B cell (primary cell): ENCODE measurements at regions not wholly inside any gene's neighbourhood (a gene's known extent, or its start where the extent isn't known, plus 50 kb on each side); places are given as distances from the start of the nearest gene placed in this dataset.
"Not testable (repeated sequence)": the region's sequence is repeated elsewhere in the genome, so short reads cannot be mapped to it uniquely, and the experiment has no call there.

Experiments
- ATAC-seq: fragments of 200-7000 bp; cut with Tn5 transposase; one replicate; pipeline ENCODE4 v1.10.0; 2021; ENCODE audit warnings: low read depth, mild to moderate bottlenecking, moderate number of reproducible peaks, moderate library complexity
- CTCF ChIA-PET: fragments of 350-600 bp; sonication (Branson Sonifier 250); formaldehyde crosslinking; loops from one replicate; lab custom pipeline; 2021; ENCODE audit warnings: antibody characterized with exemption, inconsistent platforms; lab: Charles Lee
- POLR2A ChIA-PET: fragments of 350-600 bp; sonication (Branson Sonifier 250); formaldehyde crosslinking; loops from one replicate; lab custom pipeline; 2021; ENCODE audit warnings: antibody characterized with exemption; lab: Charles Lee
- DNase-seq: peaks from one replicate; pipeline ENCODE4 v3.0.0; 2013
- H2AFZ ChIP-seq: 2 replicates; pipeline ENCODE4 v1.6.1; 2012; ENCODE audit warnings: mild to moderate bottlenecking, low read depth, low read length; ENCODE audit not compliant: insufficient read depth, poor library complexity, severe bottlenecking
- H3K27ac ChIP-seq, 2 donors: 1 replicate in 1 of 2; 2 replicates in 1 of 2; pipeline ENCODE4 v1.5.1; 2012 to 2013; ENCODE audit warnings: low read length in 2 of 2, mild to moderate bottlenecking in 2 of 2, moderate library complexity in 1 of 2
- H3K27me3 ChIP-seq, 4 experiments: fragments of 200-600 bp in 1 of 4; sonication (generic) in 1 of 4; replicated peaks in 1 of 4; 1 replicate in 2 of 4; 2 replicates in 2 of 4; pipeline versions ENCODE4 v1.6.1 to v1.7.0; 2013 to 2016; ENCODE audit warnings: low read length in 3 of 4, mild to moderate bottlenecking in 2 of 4, mixed read lengths in 1 of 4, moderate library complexity in 1 of 4; ENCODE audit not compliant: insufficient read depth in 4 of 4, control insufficient read depth in 3 of 4; ENCODE audit errors: control extremely low read depth in 1 of 4
- H3K36me3 ChIP-seq, 2 experiments: replicated peaks in 1 of 2; 1 replicate in 1 of 2; 2 replicates in 1 of 2; pipeline versions ENCODE4 v1.6.1 to v1.7.1; 2013; ENCODE audit warnings: low read length in 1 of 2; ENCODE audit not compliant: insufficient read depth in 2 of 2, control insufficient read depth in 1 of 2; ENCODE audit errors: control extremely low read depth in 1 of 2, extremely low read depth in 1 of 2
- H3K4me1 ChIP-seq, 2 donors: fragments of 200-600 bp in 1 of 2; sonication (generic) in 1 of 2; 1 replicate in 1 of 2; 2 replicates in 1 of 2; pipeline versions ENCODE4 v1.5.1 to v1.6.1; 2013 to 2017; ENCODE audit warnings: low read length in 2 of 2; ENCODE audit not compliant: control insufficient read depth in 2 of 2, insufficient read depth in 2 of 2
- H3K4me2 ChIP-seq: replicated peaks from 2 replicates; pipeline ENCODE3; 2012; ENCODE audit warnings: mild to moderate bottlenecking, low read depth, low read length; ENCODE audit not compliant: poor library complexity, severe bottlenecking
- H3K4me3 ChIP-seq, 5 experiments: fragments of 200-600 bp in 1 of 5; sonication (generic) in 1 of 5; 1 replicate in 3 of 5; 2 replicates in 2 of 5; pipeline versions ENCODE4 v1.5.1 to v1.7.0; 2011 to 2016; ENCODE audit warnings: low read length in 4 of 5, mild to moderate bottlenecking in 4 of 5, low read depth in 2 of 5, control low read depth in 1 of 5, moderate library complexity in 1 of 5; ENCODE audit not compliant: insufficient read depth in 1 of 5; ENCODE audit errors: control extremely low read depth in 1 of 5, extremely low read depth in 1 of 5
- H3K79me2 ChIP-seq: fragments of 200-600 bp; sonication (generic); one replicate; pipeline ENCODE4 v1.6.0; 2016; ENCODE audit warnings: low read length; ENCODE audit not compliant: control insufficient read depth, insufficient read depth
- H3K9ac ChIP-seq: fragments of 200-600 bp; sonication (generic); 2 replicates; pipeline ENCODE4 v1.6.1; 2017; ENCODE audit warnings: mild to moderate bottlenecking, low read length, moderate library complexity
- H3K9me3 ChIP-seq, 3 donors: one replicate each; pipeline versions ENCODE4 v1.6.1 to v1.7.1; 2013; ENCODE audit warnings: low read length in 2 of 3; ENCODE audit not compliant: control insufficient read depth in 2 of 3, insufficient read depth in 1 of 3; ENCODE audit errors: control extremely low read depth in 1 of 3
- H4K20me1 ChIP-seq: 2 replicates; pipeline ENCODE4 v1.6.0; 2012; ENCODE audit warnings: mild to moderate bottlenecking, low read length; ENCODE audit not compliant: insufficient read depth, control insufficient read depth, poor library complexity, severe bottlenecking
- H3K27ac Mint-ChIP-seq: one replicate; pipeline ENCODE4 v1.8.0; 2021; ENCODE audit warnings: mixed read lengths
- H3K27me3 Mint-ChIP-seq: one replicate; pipeline ENCODE4 v1.8.0; 2021; ENCODE audit warnings: mixed read lengths
- H3K4me1 Mint-ChIP-seq: one replicate; pipeline ENCODE4 v1.8.0; 2021; ENCODE audit warnings: mixed read lengths
- H3K4me3 Mint-ChIP-seq: one replicate; pipeline ENCODE4 v1.8.0; 2021; ENCODE audit warnings: mixed read lengths
- H3K9me3 Mint-ChIP-seq: one replicate; pipeline ENCODE4 v1.8.0; 2022; ENCODE audit warnings: mixed read lengths; ENCODE audit not compliant: insufficient read depth
- WGBS: methylation state at CpG from one replicate; pipeline ENCODE4 v1.1.5; 2013; ENCODE audit warnings: missing lambda C conversion rate; ENCODE audit not compliant: insufficient coverage; 5-methylcytosine and 5-hydroxymethylcytosine counted together
- intact Hi-C: fragments of 100-400 bp; cut with micrococcal nuclease; formaldehyde crosslinking; loops from one replicate; pipeline ENCODE4 v1.10.0; 2022

DNA sequence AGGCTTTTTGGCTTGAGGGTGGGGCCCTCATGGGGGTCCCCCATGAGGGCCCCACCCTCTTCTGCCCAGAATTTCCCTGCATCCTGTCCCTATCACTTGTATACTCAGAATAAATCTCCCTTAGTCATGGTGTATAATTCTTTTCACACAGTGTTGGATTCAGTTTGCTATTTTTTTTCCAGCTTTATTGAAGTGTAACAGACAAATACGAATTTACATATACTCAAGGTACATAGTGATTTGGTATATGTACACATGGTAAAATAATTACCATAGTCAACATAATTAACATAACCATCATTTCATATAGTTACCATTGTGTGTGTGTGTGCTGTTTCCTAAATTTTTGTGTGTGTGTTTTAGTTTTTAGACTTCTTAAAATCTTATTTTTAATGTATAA, 289.4 kb downstream of the CNTNAP3B start:
- POLR2A ChIA-PET, CTCF ChIA-PET, H3K27me3 Mint-ChIP-seq, H3K4me3 ChIP-seq, ATAC-seq, H3K27me3 ChIP-seq, H3K9me3 Mint-ChIP-seq, H3K4me3 Mint-ChIP-seq, H2AFZ ChIP-seq, H3K4me2 ChIP-seq, H3K9ac ChIP-seq, DNase-seq, H3K4me1 ChIP-seq, intact Hi-C loops, H3K9me3 ChIP-seq, H3K79me2 ChIP-seq, H3K27ac Mint-ChIP-seq, H4K20me1 ChIP-seq, H3K27ac ChIP-seq, H3K4me1 Mint-ChIP-seq, H3K36me3 ChIP-seq: not testable (repeated sequence)
- no CpG with 5 or more reads among the region's 1 CpG for WGBS

DNA sequence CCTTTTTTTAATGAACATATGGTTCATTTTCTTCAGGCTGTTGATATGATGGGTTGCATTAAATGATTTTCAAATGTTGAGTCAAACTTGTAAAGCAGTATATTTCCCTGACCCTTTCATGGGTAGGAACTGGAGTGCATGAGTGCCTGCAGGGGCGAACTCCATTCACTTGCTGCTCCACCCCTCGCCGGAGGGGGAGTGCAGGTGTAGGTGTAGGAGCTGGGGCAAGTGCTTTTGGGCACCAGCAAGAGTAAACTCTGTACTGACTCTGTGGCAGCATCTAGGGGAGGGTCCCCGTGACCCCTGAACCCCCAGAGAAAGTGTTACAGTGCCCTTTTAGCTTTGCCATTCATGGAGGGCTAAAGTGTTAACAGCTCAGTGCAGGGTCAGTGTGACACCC, 290.3 kb downstream of the CNTNAP3B start:
- DNase-seq, H4K20me1 ChIP-seq, H3K4me1 Mint-ChIP-seq, H3K79me2 ChIP-seq, H3K4me2 ChIP-seq, H3K4me3 ChIP-seq, intact Hi-C loops, H3K27me3 Mint-ChIP-seq, CTCF ChIA-PET, H3K9me3 Mint-ChIP-seq, H3K4me3 Mint-ChIP-seq, H2AFZ ChIP-seq, POLR2A ChIA-PET, H3K9me3 ChIP-seq, ATAC-seq, H3K36me3 ChIP-seq, H3K27ac Mint-ChIP-seq, H3K27ac ChIP-seq, H3K27me3 ChIP-seq, H3K4me1 ChIP-seq, H3K9ac ChIP-seq: not testable (repeated sequence)
- no CpG with 5 or more reads among the region's 4 CpGs for WGBS

DNA sequence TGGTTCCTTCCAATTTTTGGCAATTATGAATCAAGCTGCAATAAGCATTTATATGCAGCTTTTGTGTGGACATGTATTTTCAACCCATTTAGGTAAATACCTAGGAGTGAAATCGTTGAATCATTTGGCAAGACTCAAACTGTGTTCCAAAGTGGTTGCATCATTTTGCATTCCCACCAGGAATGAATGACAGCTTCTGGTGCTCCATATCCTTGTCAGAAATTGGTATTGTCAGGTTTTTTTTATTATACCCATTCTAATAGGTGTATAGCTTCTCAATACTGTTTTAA, 290.7 kb downstream of the CNTNAP3B start:
- intact Hi-C loops, H3K4me3 ChIP-seq, DNase-seq, H3K9ac ChIP-seq, H3K36me3 ChIP-seq, H4K20me1 ChIP-seq, H3K4me1 ChIP-seq, H3K9me3 Mint-ChIP-seq, CTCF ChIA-PET, POLR2A ChIA-PET, H3K4me1 Mint-ChIP-seq, H3K27me3 ChIP-seq, H3K4me2 ChIP-seq, ATAC-seq, H3K27ac ChIP-seq, H3K27ac Mint-ChIP-seq, H3K27me3 Mint-ChIP-seq, H3K79me2 ChIP-seq, H2AFZ ChIP-seq, H3K4me3 Mint-ChIP-seq, H3K9me3 ChIP-seq: not testable (repeated sequence)
- WGBS, result no CpG with 5 or more reads among the region's 1 CpG

- H3K79me2 ChIP-seq, H3K27me3 Mint-ChIP-seq, H3K36me3 ChIP-seq, H3K4me2 ChIP-seq, H3K27ac Mint-ChIP-seq, H3K4me1 Mint-ChIP-seq, POLR2A ChIA-PET, H3K4me3 Mint-ChIP-seq, H4K20me1 ChIP-seq, H2AFZ ChIP-seq, H3K9me3 ChIP-seq, intact Hi-C loops, H3K9me3 Mint-ChIP-seq, H3K4me1 ChIP-seq, H3K9ac ChIP-seq, DNase-seq, CTCF ChIA-PET, H3K27me3 ChIP-seq, ATAC-seq, H3K4me3 ChIP-seq, H3K27ac ChIP-seq: not testable (repeated sequence)
- no CpG with 5 or more reads among the region's 3 CpGs for WGBS
These were observed 291.3 kb downstream of the CNTNAP3B start for GRCh38 chr9:41837684-41838561.
